GM06990 (cell line): ENCODE measurements at regions not wholly inside any gene's neighbourhood (a gene's known extent, or its start where the extent isn't known, plus 50 kb on each side); places are given as distances from the start of the nearest gene placed in this dataset.
A peak's percentile ranks its signal among the peaks of the same experiment; 100 is the strongest.
"Not testable (repeated sequence)": the region's sequence is repeated elsewhere in the genome, so short reads cannot be mapped to it uniquely, and the experiment has no call there.

Source experiments
- DNase-seq: peaks from one replicate; pipeline ENCODE4 v3.0.0-alpha.2; 2011; ENCODE audit not compliant: insufficient read length; ENCODE audit errors: extremely low read depth
- H3K27me3 ChIP-seq: replicated peaks from 2 replicates; pipeline ENCODE4 v1.6.0; 2011; ENCODE audit warnings: low read length; ENCODE audit not compliant: control insufficient read depth, insufficient read depth
- H3K36me3 ChIP-seq: 2 replicates; pipeline ENCODE4 v1.5.1; 2011; ENCODE audit warnings: low read length; ENCODE audit not compliant: control insufficient read depth, insufficient read depth
- H3K4me3 ChIP-seq: replicated peaks from 2 replicates; pipeline ENCODE4 v1.5.1; 2011; ENCODE audit warnings: low read depth, mild to moderate bottlenecking, control low read depth, low read length
- TF ChIP-seq, protein P1 (sequence below): IDR thresholded peaks from 2 replicates; pipeline ENCODE4 v1.5.1; 2011; ENCODE audit warnings: low read length, control low read depth, mild to moderate bottlenecking, inconsistent platforms; ENCODE audit not compliant: insufficient read depth, poor library complexity, severe bottlenecking

DNA sequence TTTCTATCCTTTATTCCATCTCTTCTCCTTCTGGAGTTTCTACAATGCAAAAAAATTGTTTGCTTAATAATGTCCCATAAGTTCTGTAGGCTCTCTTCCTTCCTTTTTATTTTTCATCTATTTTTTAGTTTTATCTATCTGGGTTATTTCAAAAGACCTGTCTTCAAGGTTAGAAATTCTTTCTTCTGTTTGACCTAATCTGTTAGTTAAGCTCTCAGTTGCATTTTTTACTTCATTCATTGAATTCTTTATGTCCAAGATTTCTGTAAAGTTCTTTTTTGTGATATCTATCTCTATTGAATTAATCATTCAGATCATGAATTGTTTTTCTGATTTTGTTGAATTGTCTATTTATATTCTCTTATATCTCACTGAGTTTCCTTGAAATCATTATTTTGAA, 145.9 kb upstream of the TLE4 start:
- no peak overlapping the region for H3K4me3 ChIP-seq
- H3K36me3 ChIP-seq: no peaks in the 10 kb centered on the region
- DNase-seq: no peak
- H3K27me3 ChIP-seq: no peaks in the 10 kb centered on the region
- TF ChIP-seq, protein P1, sequence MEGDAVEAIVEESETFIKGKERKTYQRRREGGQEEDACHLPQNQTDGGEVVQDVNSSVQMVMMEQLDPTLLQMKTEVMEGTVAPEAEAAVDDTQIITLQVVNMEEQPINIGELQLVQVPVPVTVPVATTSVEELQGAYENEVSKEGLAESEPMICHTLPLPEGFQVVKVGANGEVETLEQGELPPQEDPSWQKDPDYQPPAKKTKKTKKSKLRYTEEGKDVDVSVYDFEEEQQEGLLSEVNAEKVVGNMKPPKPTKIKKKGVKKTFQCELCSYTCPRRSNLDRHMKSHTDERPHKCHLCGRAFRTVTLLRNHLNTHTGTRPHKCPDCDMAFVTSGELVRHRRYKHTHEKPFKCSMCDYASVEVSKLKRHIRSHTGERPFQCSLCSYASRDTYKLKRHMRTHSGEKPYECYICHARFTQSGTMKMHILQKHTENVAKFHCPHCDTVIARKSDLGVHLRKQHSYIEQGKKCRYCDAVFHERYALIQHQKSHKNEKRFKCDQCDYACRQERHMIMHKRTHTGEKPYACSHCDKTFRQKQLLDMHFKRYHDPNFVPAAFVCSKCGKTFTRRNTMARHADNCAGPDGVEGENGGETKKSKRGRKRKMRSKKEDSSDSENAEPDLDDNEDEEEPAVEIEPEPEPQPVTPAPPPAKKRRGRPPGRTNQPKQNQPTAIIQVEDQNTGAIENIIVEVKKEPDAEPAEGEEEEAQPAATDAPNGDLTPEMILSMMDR: no peak

DNA sequence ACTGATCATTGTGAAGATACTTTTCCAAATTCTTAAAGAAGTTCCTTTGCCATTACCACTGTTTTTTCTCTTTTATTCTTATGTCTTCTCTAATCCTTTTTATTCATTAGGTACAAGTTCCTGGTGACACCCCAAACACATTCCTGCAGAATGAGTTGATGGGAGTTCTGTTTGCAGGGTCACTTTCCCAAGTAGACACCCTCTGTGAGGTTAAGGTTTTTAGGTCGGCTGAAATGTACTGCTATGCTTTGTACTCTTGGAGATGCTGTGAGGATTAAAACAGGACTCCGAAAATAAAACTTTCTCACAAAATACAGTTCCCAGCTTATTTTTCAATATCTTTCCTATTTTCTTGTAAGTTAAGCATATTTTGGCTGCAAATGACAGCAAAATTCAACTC, 143.3 kb upstream of the TLE4 start:
- DNase-seq: no peak
- no peaks in the 10 kb centered on the region for H3K27me3 ChIP-seq
- no peak overlapping the region for H3K4me3 ChIP-seq
- no peaks in the 10 kb centered on the region for H3K36me3 ChIP-seq
- TF ChIP-seq, protein P1: no peak

DNA sequence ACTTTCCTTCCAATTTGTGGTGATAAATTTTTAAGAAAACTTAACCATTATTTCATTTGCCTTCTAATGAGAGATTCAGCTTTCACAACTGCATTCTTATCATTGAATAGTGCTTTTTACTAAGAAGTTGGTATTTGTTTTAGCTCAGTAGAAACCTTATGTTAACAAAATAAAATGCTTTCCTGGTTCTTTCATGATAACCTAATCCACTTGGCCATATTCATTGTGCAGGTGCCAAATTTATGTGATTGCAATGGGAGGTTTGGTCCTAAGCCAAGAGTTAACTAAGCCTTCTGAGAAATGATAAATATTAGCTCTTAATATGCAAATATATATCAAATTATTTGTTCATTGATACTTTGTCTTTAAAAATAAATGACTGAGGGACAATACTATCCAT, 141.1 kb upstream of the TLE4 start:
- H3K4me3 ChIP-seq: no peak overlapping the region
- no peaks in the 10 kb centered on the region for H3K36me3 ChIP-seq
- TF ChIP-seq, protein P1: no peak
- no peak for DNase-seq
- H3K27me3 ChIP-seq: no peaks in the 10 kb centered on the region

DNA sequence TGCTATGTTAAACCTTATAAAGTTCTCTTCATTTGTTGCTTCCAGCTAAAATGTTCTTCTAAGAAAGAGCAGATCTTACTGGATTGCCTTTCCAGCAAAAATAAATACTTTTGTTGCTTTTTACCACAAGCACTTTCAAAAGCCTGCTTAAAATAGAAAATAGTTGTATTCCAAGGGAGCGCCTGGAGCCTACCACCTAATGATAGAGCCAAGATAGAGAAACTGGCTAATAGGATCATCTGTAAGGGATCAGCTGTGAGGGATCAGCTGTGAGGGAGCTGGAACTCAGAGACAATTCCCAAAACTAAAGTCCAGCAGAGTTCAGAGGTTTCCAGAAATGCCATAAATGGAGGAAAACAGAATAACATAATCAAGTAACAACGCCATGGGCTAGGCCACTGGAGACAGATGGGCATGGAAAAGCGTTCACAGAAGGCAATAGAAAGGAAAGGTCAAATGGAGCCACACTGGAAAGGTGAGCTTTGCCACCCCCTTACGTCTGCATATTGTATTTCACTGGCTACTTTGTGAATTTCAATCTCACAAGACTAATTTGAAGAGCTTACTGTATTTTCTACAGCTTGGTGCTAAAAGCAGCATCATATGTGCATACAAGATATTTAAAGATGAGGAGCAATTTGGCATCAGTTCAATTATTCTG, 140.6 kb upstream of the TLE4 start:
- H3K4me3 ChIP-seq: no peak overlapping the region
- H3K36me3 ChIP-seq: no peaks in the 10 kb centered on the region
- no peak for DNase-seq
- H3K27me3 ChIP-seq: no peaks in the 10 kb centered on the region
- TF ChIP-seq, protein P1: no peak

DNA sequence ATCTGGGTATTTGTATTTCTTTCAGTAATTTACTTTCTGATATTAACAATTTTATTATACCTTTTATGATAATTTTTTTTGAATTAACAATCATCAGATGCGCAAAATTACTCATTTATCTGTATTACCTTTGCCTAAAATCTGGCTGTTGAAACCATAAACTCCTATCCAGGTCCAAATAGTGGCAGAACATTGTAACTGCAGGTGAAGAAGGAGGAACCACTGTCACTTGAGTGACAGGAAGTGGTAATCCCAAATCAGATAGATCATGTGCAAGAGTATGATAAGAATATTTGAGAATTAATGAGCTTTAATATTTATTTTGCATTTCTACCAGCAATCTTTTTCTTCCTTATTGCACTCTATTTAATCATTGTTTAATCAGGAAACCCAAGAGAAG, 139.3 kb upstream of the TLE4 start:
- TF ChIP-seq, protein P1: peak; percentile 10
- H3K4me3 ChIP-seq: no peak overlapping the region
- no peak for DNase-seq

DNA sequence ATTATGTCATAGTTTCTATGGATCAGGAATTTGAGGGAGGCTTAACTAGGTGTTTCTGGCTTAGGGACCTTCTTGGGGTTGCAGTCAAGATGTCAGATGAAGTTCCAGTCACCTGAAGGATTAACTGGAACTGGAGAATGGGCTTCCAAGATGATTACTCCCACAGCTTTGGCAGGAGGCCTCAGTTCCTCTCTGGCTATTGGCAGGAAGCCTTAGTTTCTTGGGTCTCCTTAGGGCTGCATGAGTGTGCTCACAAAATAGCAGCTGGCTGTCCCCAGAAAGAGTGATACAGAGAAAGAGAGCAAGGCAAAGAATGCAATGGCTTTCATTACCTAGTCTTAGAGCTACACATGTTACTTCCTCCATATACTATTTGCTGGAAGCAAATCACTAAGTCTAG, 138.1 kb upstream of the TLE4 start:
- Histone ChIP-seq H3K27me3 (no peaks in the 10 kb centered on the region), H3K4me3 (no peak overlapping the region), H3K36me3 (no peaks in the 10 kb centered on the region)
- DNase-seq: no peak
- TF ChIP-seq, protein P1: no peak

More for the DNA sequence above, 139.3 kb upstream of the TLE4 start:
- no peaks in the 10 kb centered on the region for H3K36me3 ChIP-seq
- H3K27me3 ChIP-seq: no peaks in the 10 kb centered on the region

DNA sequence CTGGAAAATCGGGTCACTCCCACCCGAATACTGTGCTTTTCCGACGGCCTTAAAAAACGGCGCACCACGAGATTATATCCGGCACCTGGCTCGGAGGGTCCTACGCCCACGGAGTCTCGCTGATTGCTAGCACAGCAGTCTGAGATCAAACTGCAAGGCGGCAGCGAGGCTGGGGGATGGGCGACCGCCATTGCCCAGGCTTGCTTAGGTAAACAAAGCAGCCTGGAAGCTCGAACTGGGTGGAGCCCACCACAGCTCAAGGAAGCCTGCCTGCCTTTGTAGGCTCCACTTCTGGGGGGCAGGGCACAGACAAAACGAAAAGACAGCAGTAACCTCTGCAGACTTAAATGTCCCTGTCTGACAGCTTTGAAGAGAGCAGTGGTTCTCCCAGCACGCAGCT, 132.5 kb upstream of the TLE4 start:
- H3K27me3 ChIP-seq, H3K36me3 ChIP-seq, DNase-seq, H3K4me3 ChIP-seq: not testable (repeated sequence)
